H1 (cell line): ENCODE measurements at regions not wholly inside any gene's neighbourhood (a gene's known extent, or its start where the extent isn't known, plus 50 kb on each side); places are given as distances from the start of the nearest gene placed in this dataset.
A peak's percentile ranks its signal among the peaks of the same experiment; 100 is the strongest.

Experiments used
- CTCF ChIA-PET: fragments of 300-600 bp; sonication (Branson Sonifier 250); formaldehyde crosslinking; loops from one replicate; lab custom pipeline; 2021; ENCODE audit not compliant: partially characterized antibody; lab: Charles Lee
- POLR2A ChIA-PET: fragments of 300-600 bp; sonication (Branson Sonifier 250); formaldehyde crosslinking; loops from one replicate; lab custom pipeline; 2021; ENCODE audit warnings: inconsistent platforms; ENCODE audit not compliant: partially characterized antibody; lab: Charles Lee
- DNase-seq, 2 experiments: peaks; one replicate each; pipeline versions ENCODE4 v3.0.0 to v3.0.0-alpha.2; 2010 to 2022; ENCODE audit warnings: low spot score in 2 of 2, low read depth in 1 of 2, mixed read lengths in 1 of 2
- FAIRE-seq: peaks from 2 replicates; lab custom pipeline; 2011; peaks lifted over from hg19 to GRCh38; lab: Jason Lieb, UNC
- H2AFZ ChIP-seq: 2 replicates; pipeline ENCODE4 v1.8.1; 2012; ENCODE audit warnings: low read length, inconsistent platforms
- H2AK5ac ChIP-seq: 2 replicates; pipeline ENCODE4 v1.6.1; 2013; ENCODE audit warnings: low read depth, low read length
- H2BK120ac ChIP-seq: replicated peaks from 2 replicates; pipeline ENCODE3; 2013; ENCODE audit warnings: low read depth, low read length, inconsistent platforms
- H2BK12ac ChIP-seq: 2 replicates; pipeline ENCODE4 v1.6.1; 2013; ENCODE audit warnings: low read depth, low read length
- H2BK15ac ChIP-seq: 2 replicates; pipeline ENCODE4 v1.6.1; 2013; ENCODE audit warnings: low read length
- H2BK20ac ChIP-seq: 2 replicates; pipeline ENCODE4 v1.6.1; 2013; ENCODE audit warnings: low read length
- H2BK5ac ChIP-seq: 2 replicates; pipeline ENCODE4 v1.6.1; 2013; ENCODE audit warnings: low read depth, low read length
- H3K14ac ChIP-seq: 2 replicates; pipeline ENCODE4 v1.6.1; 2013; ENCODE audit warnings: inconsistent platforms; ENCODE audit not compliant: insufficient read length
- H3K18ac ChIP-seq: 2 replicates; pipeline ENCODE4 v1.6.1; 2013; ENCODE audit warnings: low read length; ENCODE audit errors: extremely low read depth
- H3K23ac ChIP-seq: 2 replicates; pipeline ENCODE4 v1.6.1; 2013; ENCODE audit warnings: inconsistent platforms; ENCODE audit not compliant: insufficient read length
- H3K23me2 ChIP-seq: 2 replicates; pipeline ENCODE4 v1.6.1; 2013; ENCODE audit warnings: low read depth, low read length
- H3K27ac ChIP-seq: 2 replicates; pipeline ENCODE4 v1.6.1; 2011; ENCODE audit warnings: low read depth, low read length, inconsistent platforms
- H3K27me3 ChIP-seq, 4 experiments: replicated peaks in 1 of 4; 1 replicate in 1 of 4; 2 replicates in 3 of 4; pipeline versions ENCODE4 v1.6.1 to v1.8.1; 2011 to 2013; ENCODE audit warnings: low read length in 3 of 4, mild to moderate bottlenecking in 3 of 4, inconsistent platforms in 2 of 4, mixed read lengths in 2 of 4, moderate library complexity in 1 of 4; ENCODE audit not compliant: control insufficient read depth in 3 of 4, insufficient read depth in 3 of 4; ENCODE audit errors: extremely low read depth in 1 of 4
- H3K36me3 ChIP-seq, 4 experiments: 2 replicates each; pipeline versions ENCODE4 v1.6.1 to v1.8.1; 2011 to 2013; ENCODE audit warnings: mild to moderate bottlenecking in 4 of 4, low read length in 3 of 4, moderate library complexity in 2 of 4, control low read depth in 1 of 4, inconsistent platforms in 1 of 4; ENCODE audit not compliant: insufficient read depth in 4 of 4, control insufficient read depth in 2 of 4
- H3K4ac ChIP-seq: replicated peaks from 2 replicates; pipeline ENCODE3; 2013; ENCODE audit warnings: low read length, low read depth, mixed read lengths, inconsistent platforms; ENCODE audit not compliant: insufficient read length
- H3K4me1 ChIP-seq, 4 experiments: replicated peaks in 1 of 4; 1 replicate in 1 of 4; 2 replicates in 3 of 4; pipeline versions ENCODE4 v1.6.1 to v1.8.1; 2011 to 2013; ENCODE audit warnings: low read length in 3 of 4, inconsistent platforms in 2 of 4, mixed read lengths in 1 of 4; ENCODE audit not compliant: insufficient read depth in 4 of 4, control insufficient read depth in 3 of 4
- H3K4me2 ChIP-seq, 2 experiments: 2 replicates each; pipeline versions ENCODE4 v1.6.1 to v1.8.1; 2011 to 2013; ENCODE audit warnings: low read depth in 2 of 2, low read length in 2 of 2, control low read depth in 1 of 2, inconsistent platforms in 1 of 2, mild to moderate bottlenecking in 1 of 2; ENCODE audit not compliant: insufficient read depth in 1 of 2
- H3K4me3 ChIP-seq, 4 experiments: fragments of 200-600, 300-600 bp in 1 of 4; sonication (generic), shearing (Covaris generic), sonication (Bioruptor Twin) in 1 of 4; 2 replicates each; pipeline versions ENCODE4 v1.5.1 to v1.8.1; 2011 to 2016; ENCODE audit warnings: low read length in 4 of 4, low read depth in 3 of 4, control low read depth in 2 of 4, inconsistent platforms in 2 of 4, mild to moderate bottlenecking in 2 of 4, mixed read lengths in 1 of 4, moderate library complexity in 1 of 4; ENCODE audit not compliant: insufficient read depth in 2 of 4; ENCODE audit errors: extremely low read depth in 1 of 4
- H3K56ac ChIP-seq: replicated peaks from 2 replicates; pipeline ENCODE3; 2013; ENCODE audit warnings: low read depth, mild to moderate bottlenecking, mixed read lengths, low read length, inconsistent platforms; ENCODE audit not compliant: insufficient read length
- H3K79me1 ChIP-seq: 2 replicates; pipeline ENCODE4 v1.6.1; 2013; ENCODE audit warnings: low read depth, low read length, control low read depth
- H3K79me2 ChIP-seq, 2 experiments: 2 replicates each; pipeline versions ENCODE4 v1.6.1 to v1.8.1; 2012 to 2013; ENCODE audit warnings: low read length in 2 of 2, mild to moderate bottlenecking in 2 of 2, inconsistent platforms in 1 of 2; ENCODE audit not compliant: insufficient read depth in 2 of 2, control insufficient read depth in 1 of 2
- H3K9ac ChIP-seq, 4 experiments: replicated peaks in 1 of 4; 1 replicate in 1 of 4; 2 replicates in 3 of 4; pipeline versions ENCODE4 v1.6.1 to v1.8.1; 2011 to 2013; ENCODE audit warnings: low read depth in 3 of 4, low read length in 3 of 4, control low read depth in 2 of 4, mild to moderate bottlenecking in 2 of 4, moderate library complexity in 2 of 4, inconsistent platforms in 1 of 4; ENCODE audit errors: extremely low read depth in 1 of 4
- H3K9me3 ChIP-seq, 2 experiments: 2 replicates each; pipeline versions ENCODE4 v1.6.1 to v1.8.1; 2012 to 2013; ENCODE audit warnings: mild to moderate bottlenecking in 2 of 2, moderate library complexity in 2 of 2, control low read depth in 1 of 2, inconsistent platforms in 1 of 2, low read depth in 1 of 2, low read length in 1 of 2, mixed read lengths in 1 of 2; ENCODE audit not compliant: insufficient read depth in 2 of 2
- H4K20me1 ChIP-seq, 2 experiments: replicated peaks in 1 of 2; 2 replicates each; pipeline versions ENCODE3 to v1.8.1; 2011 to 2013; ENCODE audit warnings: inconsistent platforms in 2 of 2, low read length in 2 of 2, mild to moderate bottlenecking in 1 of 2; ENCODE audit not compliant: insufficient read depth in 2 of 2, control insufficient read depth in 1 of 2
- H4K5ac ChIP-seq: 2 replicates; pipeline ENCODE4 v1.6.1; 2013; ENCODE audit warnings: low read length, low read depth, mixed read lengths, inconsistent platforms; ENCODE audit not compliant: insufficient read length
- H4K8ac ChIP-seq: 2 replicates; pipeline ENCODE4 v1.8.0; 2013; ENCODE audit warnings: mild to moderate bottlenecking, moderate library complexity, low read length, inconsistent platforms; ENCODE audit not compliant: insufficient read depth; ENCODE audit errors: extremely low read depth
- H4K91ac ChIP-seq: replicated peaks from 2 replicates; pipeline ENCODE3; 2013; ENCODE audit warnings: low read length, mixed read lengths, inconsistent platforms; ENCODE audit not compliant: insufficient read length
- CBX5 ChIP-seq: fragments of 300-800, 300-1000 bp; sonication (generic); IDR thresholded peaks from 2 replicates; pipeline ENCODE4 v1.7.1; 2016; ENCODE audit warnings: antibody characterized with exemption, low read length, low read depth
- CBX8 ChIP-seq: fragments of 300-800, 300-1000 bp; sonication (generic); IDR thresholded peaks from 2 replicates; pipeline ENCODE4 v1.7.1; 2016; ENCODE audit warnings: low read depth, low read length, borderline replicate concordance
- CEBPB ChIP-seq: IDR thresholded peaks from 2 replicates; pipeline ENCODE4 v1.6.1; 2012; ENCODE audit warnings: low read depth, low read length
- GTF2F1 ChIP-seq: IDR thresholded peaks from 2 replicates; pipeline ENCODE4 v1.6.1; 2012; ENCODE audit warnings: low read depth, low read length, improper control_type of control experiment, borderline replicate concordance
- MAFK ChIP-seq: IDR thresholded peaks from 2 replicates; pipeline ENCODE4 v1.6.1; 2012; ENCODE audit warnings: low read depth, mild to moderate bottlenecking, improper control_type of control experiment, low read length
- WGBS, 2 experiments: shearing (Covaris generic) in 1 of 2; methylation state at CpG; one replicate each; pipeline versions ENCODE4 v1.1.6 to v1.1.7; 2013 to 2015; ENCODE audit warnings: low lambda C conversion rate in 2 of 2, mixed read lengths in 2 of 2, inconsistent platforms in 1 of 2, low coverage in 1 of 2, missing lambda C conversion rate in 1 of 2; ENCODE audit not compliant: insufficient replicate concordance in 2 of 2, insufficient coverage in 1 of 2, insufficient read length in 1 of 2; ENCODE audit errors: extremely low coverage in 1 of 2, missing lambda C conversion rate in 1 of 2; 5-methylcytosine and 5-hydroxymethylcytosine counted together

GRCh38 chr2:4866198-4866597 is 826.0 kb upstream of the SOX11 start:
- H3K36me3 ChIP-seq, result no peaks in the 10 kb centered on the region
- no peak overlapping the region for H4K8ac ChIP-seq
- TF ChIP-seq CEBPB, result peak; percentile 67; the same call in 1 of the 2 replicates
- TF ChIP-seq MAFK, result no peak
- no peak for TF ChIP-seq CBX5
- no peak for TF ChIP-seq CBX8
- no peak for TF ChIP-seq GTF2F1
- TF ChIP-seq, all 59 proteins: peak for 1
- Histone ChIP-seq H3K4me3 (no peak overlapping the region), H3K23ac (no peak overlapping the region), H3K4me2 (no peak overlapping the region), H3K9ac (no peak overlapping the region), H2BK12ac (no peak overlapping the region), H3K9me3 (no peaks in the 10 kb centered on the region), H3K23me2 (no peaks in the 10 kb centered on the region), H4K5ac (no peak overlapping the region), H3K27me3 (no peaks in the 10 kb centered on the region), H4K91ac (no peak overlapping the region), H3K79me2 (no peaks in the 10 kb centered on the region), H2AFZ (no peak overlapping the region), H3K4me1 (peaks cover 0 to 2% (median 0%) of the 10 kb centered on the region in 4 experiments; a peak in 1 of 7 replicates), H4K20me1 (no peaks in the 10 kb centered on the region), H2BK20ac (no peak overlapping the region), H3K14ac (no peak overlapping the region), H2BK120ac (no peak overlapping the region), H3K4ac (no peak overlapping the region), H2BK15ac (no peak overlapping the region), H2BK5ac (no peak overlapping the region), H3K56ac (no peak overlapping the region), H3K18ac (no peak overlapping the region), H3K27ac (no peak overlapping the region), H2AK5ac (no peak overlapping the region), H3K79me1 (no peaks in the 10 kb centered on the region)
- ChIA-PET POLR2A (no interaction called here), CTCF (no interaction called here)
- 96% methylated on average over 4 of the region's 4 CpGs; no CpG with 5 or more reads in 1 of the 2 experiments for WGBS, 2 experiments
- FAIRE-seq, result no peak
- no peak for DNase-seq
